HCT116 (cell line): ENCODE measurements at regions not wholly inside any gene's neighbourhood (a gene's known extent, or its start where the extent isn't known, plus 50 kb on each side); places are given as distances from the start of the nearest gene placed in this dataset.

Experiments
- CTCF ChIP-seq, 3 experiments: fragments of 200-600 bp in 1 of 3; sonication (generic) in 1 of 3; IDR thresholded peaks in 2 of 3; conservative IDR thresholded peaks in 1 of 3; 2 replicates each; pipeline ENCODE4 v1.5.1; 2012 to 2017; ENCODE audit warnings: low read depth in 2 of 3, low read length in 2 of 3, antibody characterized with exemption in 1 of 3, borderline replicate concordance in 1 of 3, control low read depth in 1 of 3, mild to moderate bottlenecking in 1 of 3, mixed read lengths in 1 of 3, mixed run types in 1 of 3, moderate library complexity in 1 of 3; ENCODE audit not compliant: insufficient read depth in 1 of 3
- EZH2 ChIP-seq: fragments of 200-600 bp; sonication (generic); IDR thresholded peaks from 2 replicates; pipeline ENCODE4 v1.6.1; 2017; ENCODE audit warnings: antibody characterized with exemption, mixed run types
- MAX ChIP-seq: IDR thresholded peaks from 2 replicates; pipeline ENCODE4 v1.6.1; 2012
- POLR2A ChIP-seq: IDR thresholded peaks from 2 replicates; pipeline ENCODE4 v1.7.0; 2011; ENCODE audit warnings: borderline replicate concordance; ENCODE audit not compliant: insufficient read depth, insufficient read length; ENCODE audit errors: extremely low read depth
- YY1 ChIP-seq: IDR thresholded peaks from 2 replicates; pipeline ENCODE4 v1.6.1; 2011; ENCODE audit warnings: low read length, low read depth, moderate library complexity, mild to moderate bottlenecking; ENCODE audit not compliant: insufficient replicate concordance; ENCODE audit errors: extremely low read depth

GRCh38 chr7:68238204-68238805 is 1241.7 kb downstream of the TYW1 start:
- no peak for TF ChIP-seq CTCF (IDR thresholded peaks at IDR 0.05 in 2 of 3, conservative IDR thresholded peaks at IDR 0.05 in 1 of 3; ENCODE audit: borderline replicate concordance in 1 of 3, insufficient read depth in 1 of 3, low read depth in 2 of 3, low read length in 2 of 3)
- no peak for TF ChIP-seq MAX
- no peak for TF ChIP-seq YY1
- TF ChIP-seq POLR2A: no peak
- TF ChIP-seq EZH2: no peak
